ENCODE measurements at regions not wholly inside any gene's neighbourhood (a gene's known extent, or its start where the extent isn't known, plus 50 kb on each side); places are given as distances from the start of the nearest gene placed in this dataset.
"Not testable (repeated sequence)": the region's sequence is repeated elsewhere in the genome, so short reads cannot be mapped to it uniquely, and the experiment has no call there.

- DNase-seq: no peak
These were observed 1089.4 kb upstream of the SLC39A10 start for GRCh38 chr2:194567661-194568017.

- peak; percentile 28 for DNase-seq
These were observed 1089.9 kb upstream of the SLC39A10 start for GRCh38 chr2:194566907-194567660.

- no peak for DNase-seq
These were observed 1092.6 kb upstream of the SLC39A10 start for GRCh38 chr2:194564422-194564821.

DNA sequence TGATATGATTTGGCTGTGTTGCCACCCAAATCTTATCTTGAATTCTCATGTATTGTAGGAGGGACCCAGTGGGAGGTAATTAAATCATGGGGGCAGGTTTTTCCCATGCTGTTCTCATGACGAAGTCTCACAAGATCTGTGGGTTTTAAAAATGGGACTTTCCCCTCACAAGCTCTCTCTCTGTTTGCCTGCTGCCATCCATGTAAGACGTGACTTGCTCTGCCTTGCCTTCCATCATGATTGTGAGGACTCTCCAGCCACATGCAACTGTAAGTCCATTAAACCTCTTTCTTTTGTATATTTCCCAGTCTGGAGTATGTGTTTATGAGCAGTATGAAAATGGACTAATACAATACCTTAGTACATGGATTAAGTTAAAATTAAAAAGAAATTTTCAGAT lies 1094.7 kb upstream of the SLC39A10 start:
- DNase-seq: no peak

GRCh38 chr2:194559964-194560363 lies 1097.1 kb upstream of the SLC39A10 start:
- no peak for DNase-seq

GRCh38 chr2:194559523-194559922 lies 1097.5 kb upstream of the SLC39A10 start:
- no peak for DNase-seq

DNA sequence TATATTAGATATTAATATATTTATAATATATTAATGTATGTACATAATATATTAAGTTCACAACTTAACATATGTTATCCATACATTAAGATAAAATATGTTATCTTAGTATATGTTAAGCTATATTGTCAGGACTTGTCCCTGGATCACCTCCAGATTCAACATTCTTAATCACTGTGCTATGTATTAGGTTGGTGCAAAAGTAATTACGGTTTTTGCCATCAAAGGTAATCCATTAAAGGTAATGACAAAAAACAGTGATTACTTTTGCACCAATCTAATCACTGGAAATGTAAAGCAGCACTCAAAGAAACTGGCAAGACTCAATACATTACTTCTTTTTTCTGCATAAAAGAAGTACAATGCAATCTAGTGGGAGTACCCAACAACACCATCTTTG lies 1099.0 kb upstream of the SLC39A10 start:
- no peak for DNase-seq

DNA sequence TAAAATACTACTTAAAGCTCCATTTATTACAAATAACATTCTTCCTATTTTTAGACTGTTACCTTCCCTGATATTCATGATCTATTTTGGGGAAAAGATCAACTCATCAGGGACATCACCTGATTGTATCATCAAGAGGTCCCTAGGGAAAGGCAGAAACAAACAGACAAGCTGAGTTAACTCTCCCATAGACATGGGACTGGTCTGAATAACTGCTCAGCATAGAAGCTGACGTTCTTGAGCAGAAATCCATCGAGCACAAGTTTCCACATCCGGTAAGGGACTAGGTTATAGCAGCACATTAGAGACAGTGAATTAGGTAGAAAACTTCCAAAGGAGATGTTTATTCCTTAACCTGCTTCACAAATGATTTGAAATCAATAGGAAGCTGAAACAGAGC lies 1100.4 kb upstream of the SLC39A10 start:
- DNase-seq: no peak

DNA sequence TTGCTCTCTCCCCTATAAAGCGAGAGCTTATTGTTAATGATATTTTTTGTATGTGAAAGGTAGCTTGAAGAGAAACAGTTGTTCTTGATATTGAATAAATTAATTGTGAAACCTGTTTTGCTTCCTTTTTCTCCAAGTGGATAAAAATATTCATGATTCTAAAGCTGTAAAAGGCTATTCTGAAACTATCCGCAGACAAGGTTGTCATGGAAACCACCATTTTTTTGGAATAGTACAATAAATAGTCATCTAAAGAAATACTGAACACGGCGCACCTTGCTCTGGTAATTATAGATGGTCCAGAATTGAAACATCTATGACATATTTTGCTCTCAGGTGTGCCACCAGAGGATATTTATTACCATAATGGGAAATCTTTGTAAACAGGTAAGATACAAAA lies 1103.0 kb upstream of the SLC39A10 start:
- DNase-seq: no peak

DNA sequence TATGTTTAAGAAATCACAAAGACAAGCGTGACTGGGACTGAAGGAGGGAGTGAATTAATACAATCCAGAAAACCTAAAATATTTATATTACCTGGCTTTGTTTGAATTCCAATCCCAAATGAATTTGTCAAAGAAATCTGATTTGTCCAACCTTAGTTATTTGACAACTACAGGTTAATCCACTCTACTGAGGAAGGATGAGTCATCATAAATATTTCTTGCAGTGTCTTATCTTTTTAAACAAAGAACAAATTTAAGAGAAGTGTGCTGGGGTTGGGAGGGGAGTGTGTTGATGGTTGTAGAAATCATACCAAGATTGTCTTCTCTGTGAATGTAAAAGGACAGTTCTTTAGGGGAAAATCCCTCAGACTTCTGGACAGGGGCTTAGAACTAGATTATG lies 1106.3 kb upstream of the SLC39A10 start:
- no peak for DNase-seq

GRCh38 chr2:194549387-194549786 lies 1107.6 kb upstream of the SLC39A10 start:
- no peak for DNase-seq

DNA sequence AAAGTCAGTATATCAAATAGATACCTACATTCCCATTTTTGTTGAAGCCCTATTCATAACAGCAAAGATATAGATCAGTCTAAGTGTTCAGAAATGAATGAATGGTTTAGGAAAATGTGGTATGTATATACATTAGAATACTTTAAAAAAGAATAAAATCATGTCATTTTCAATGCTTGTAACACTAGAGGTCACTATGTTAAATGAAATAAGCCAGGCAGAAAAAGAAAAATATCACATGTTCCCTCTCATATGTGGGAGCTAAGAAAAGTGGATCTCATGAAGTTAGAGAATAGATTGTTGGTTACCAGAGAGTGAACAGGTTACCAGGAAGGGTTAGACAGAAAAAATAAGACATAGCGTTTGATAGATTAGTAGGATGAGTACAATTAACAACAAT lies 1111.0 kb upstream of the SLC39A10 start:
- peak; percentile 29 for DNase-seq

DNA sequence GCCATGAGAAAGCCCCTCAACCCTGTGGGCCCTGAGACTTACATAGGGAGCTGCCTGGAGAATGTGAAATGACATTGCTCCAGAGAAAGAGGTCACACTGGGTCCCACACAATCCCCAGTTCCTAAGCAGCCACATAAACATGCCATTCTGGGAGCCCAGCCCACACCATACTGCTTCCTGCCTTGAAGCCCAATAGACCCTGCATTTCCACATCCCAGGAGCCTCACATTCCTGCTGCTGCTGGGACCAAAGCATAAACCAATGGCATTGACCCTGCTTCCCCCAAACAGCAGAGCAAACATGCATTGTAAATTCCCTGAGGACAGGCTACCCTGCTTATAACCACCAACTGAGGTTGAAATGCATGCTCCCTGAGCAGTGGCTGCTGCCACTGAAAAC lies 1117.6 kb upstream of the SLC39A10 start:
- DNase-seq: no peak

- DNase-seq: no peak
These were observed 1130.9 kb upstream of the SLC39A10 start for GRCh38 chr2:194526121-194526520.

- DNase-seq: no peak
These were observed 1142.7 kb upstream of the SLC39A10 start for GRCh38 chr2:194514281-194514680.

DNA sequence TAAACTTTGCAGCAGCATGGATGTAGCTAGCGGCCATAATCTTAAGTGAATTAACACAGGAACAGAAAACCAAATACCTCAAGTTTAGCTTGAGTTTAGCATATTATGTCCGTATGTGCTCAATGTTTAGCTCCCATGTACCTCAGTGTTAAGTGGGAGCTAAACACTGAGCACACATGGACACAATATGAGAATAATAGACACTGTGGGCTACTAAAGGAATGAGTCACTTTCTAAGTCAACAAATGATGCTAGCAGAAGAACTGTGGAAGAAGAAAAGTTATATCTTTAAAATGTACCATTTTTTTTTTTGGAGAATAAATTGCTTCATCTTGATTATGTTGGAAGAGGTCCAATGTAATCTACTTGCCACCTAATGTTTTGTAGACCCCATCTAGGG lies 1146.0 kb upstream of the SLC39A10 start:
- DNase-seq: not testable (repeated sequence)

- not testable (repeated sequence) for DNase-seq
These were observed 1152.2 kb upstream of the SLC39A10 start for GRCh38 chr2:194504876-194505275.

DNA sequence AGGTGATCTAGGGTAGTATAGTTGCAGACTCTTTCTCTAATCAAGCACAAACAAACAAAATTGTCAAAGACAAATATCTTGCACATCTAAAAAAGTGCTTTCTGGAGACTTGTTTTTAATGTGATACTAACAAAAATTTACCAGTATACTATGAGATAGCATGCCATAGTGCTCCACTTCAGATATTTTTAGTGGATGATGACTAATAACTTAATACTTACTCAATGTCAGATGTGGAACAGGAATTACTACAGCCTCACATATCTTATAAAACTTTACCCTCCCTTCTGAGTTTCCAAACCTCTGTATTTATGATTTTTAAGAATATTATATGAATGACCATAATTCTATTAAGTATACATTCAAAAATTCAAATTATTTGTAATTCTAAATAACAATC lies 1162.0 kb upstream of the SLC39A10 start:
- DNase-seq: no peak

DNA sequence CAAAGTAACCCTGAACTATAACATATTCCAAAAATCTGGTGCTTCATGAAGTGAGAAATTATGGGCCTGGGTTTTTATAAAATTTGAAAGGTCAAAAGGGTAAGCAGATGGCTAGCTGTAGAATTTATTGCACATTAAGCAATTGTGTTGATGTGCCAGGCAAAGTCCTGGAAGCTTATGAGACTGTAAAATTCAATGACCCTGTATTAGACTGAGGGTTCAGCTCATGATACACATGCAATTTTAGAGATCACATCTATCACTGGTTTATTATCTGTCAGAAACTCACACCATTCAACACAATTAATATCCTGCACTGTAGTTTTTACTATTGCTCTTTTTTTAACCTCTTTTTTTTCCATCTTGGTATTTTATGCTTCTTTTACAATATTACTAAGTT lies 1162.6 kb upstream of the SLC39A10 start:
- no peak for DNase-seq

DNA sequence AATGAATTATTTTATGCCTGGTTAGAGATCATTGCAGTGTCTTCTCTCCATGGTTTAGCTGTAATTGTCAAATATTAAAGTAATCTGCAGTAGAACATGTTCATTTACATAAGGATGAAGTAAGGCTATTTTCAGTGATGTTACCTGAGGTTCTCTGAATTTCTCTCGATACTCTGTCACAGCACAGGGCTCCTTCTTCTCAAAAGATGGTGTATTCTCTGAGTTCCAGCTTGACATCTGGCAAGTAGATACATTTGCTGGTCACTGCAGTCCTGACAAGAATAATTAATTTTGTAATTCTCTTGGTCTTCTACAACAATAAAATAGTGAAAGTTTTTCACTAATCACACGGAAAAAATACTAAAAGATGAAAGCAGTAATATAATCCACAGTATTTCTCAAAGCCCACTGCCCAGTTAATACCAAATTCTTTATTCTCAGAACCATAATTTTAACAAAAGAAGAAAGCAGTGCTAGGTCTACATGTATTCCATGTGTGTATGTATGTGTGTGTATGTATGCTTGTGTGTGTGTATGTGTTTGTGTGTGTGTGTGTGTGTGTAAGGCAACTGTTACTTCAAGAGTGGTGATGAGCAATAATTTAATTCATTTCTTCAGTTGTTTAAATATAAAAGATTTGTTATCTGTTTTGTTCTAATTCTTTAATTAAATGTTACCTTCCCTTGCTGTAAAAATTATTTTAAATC lies 1165.5 kb upstream of the SLC39A10 start:
- DNase-seq: no peak

- no peak for DNase-seq
These were observed 1170.7 kb upstream of the SLC39A10 start for GRCh38 chr2:194486326-194486725.

- DNase-seq: no peak
These were observed 1174.0 kb upstream of the SLC39A10 start for GRCh38 chr2:194483041-194483440.

GRCh38 chr2:194465641-194466040 lies 1191.4 kb upstream of the SLC39A10 start:
- DNase-seq: no peak

GRCh38 chr2:194464964-194465638 lies 1191.9 kb upstream of the SLC39A10 start:
- no peak for DNase-seq
